NOMO-1 treated with DMSO at 0.1 percent for 48 hours (cell line): ENCODE measurements at regions not wholly inside any gene's neighbourhood (a gene's known extent, or its start where the extent isn't known, plus 50 kb on each side); places are given as distances from the start of the nearest gene placed in this dataset.

Source experiments
- DNase-seq: peaks from one replicate; lab custom pipeline; 2025; ENCODE audit not compliant: unreplicated experiment; lab: John Stamatoyannopoulos, UW

- DNase-seq = no peak
Measured at GRCh38 chr1:118253053-118253915, 68.3 kb upstream of the SPAG17 start.

GRCh38 chr1:118252624-118253023 is 67.6 kb upstream of the SPAG17 start:
- DNase-seq = no peak

- DNase-seq = no peak
Measured at GRCh38 chr1:118250232-118250631, 65.2 kb upstream of the SPAG17 start.

- no peak for DNase-seq
Measured at GRCh38 chr1:118249641-118250040, 64.6 kb upstream of the SPAG17 start.

GRCh38 chr1:118247593-118247992 is 62.6 kb upstream of the SPAG17 start:
- no peak for DNase-seq

GRCh38 chr1:118246646-118247045 is 61.6 kb upstream of the SPAG17 start:
- no peak for DNase-seq

GRCh38 chr1:118244194-118244593 is 59.2 kb upstream of the SPAG17 start:
- no peak for DNase-seq

- DNase-seq = no peak
Measured at GRCh38 chr1:118243269-118243668, 58.2 kb upstream of the SPAG17 start.
